ENCODE measurements at regions not wholly inside any gene's neighbourhood (a gene's known extent, or its start where the extent isn't known, plus 50 kb on each side); places are given as distances from the start of the nearest gene placed in this dataset.

DNA sequence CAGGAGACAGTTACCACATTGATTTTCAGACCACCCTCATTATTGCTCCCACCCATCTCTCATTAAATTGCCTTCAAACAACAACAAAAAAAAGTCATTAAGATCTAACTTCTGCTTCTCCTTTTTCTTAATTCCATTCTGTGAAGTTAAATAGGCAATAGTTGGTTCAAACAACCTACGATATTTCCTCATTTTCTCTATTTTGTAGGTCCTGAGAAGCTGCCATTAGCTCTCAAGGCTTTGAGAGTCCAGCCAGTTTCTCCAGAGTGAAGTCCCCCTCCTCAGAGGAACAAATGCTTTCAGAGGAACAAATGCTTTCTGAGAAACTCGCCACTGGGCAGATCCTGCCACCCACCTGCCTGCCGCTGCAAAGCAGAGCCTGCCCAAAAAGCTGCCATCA lies 125.6 kb downstream of the ETS2 start:
- no peak overlapping the region for H2AFZ ChIP-seq (ENCODE audit: low read depth, low read length)
- DNase-seq (ENCODE audit: low read depth, low spot score) (no peak), FAIRE-seq (no peak)
- no peak for TF ChIP-seq JUN (IDR thresholded peaks at IDR 0.05; ENCODE audit: borderline replicate concordance, insufficient read depth, insufficient read length, low read depth)
- TF ChIP-seq, protein P1, sequence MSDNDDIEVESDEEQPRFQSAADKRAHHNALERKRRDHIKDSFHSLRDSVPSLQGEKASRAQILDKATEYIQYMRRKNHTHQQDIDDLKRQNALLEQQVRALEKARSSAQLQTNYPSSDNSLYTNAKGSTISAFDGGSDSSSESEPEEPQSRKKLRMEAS (IDR thresholded peaks at IDR 0.05; ENCODE audit: insufficient read depth, insufficient read length), result no peak
- no peak for TF ChIP-seq POLR2A (IDR thresholded peaks at IDR 0.05; ENCODE audit: low read depth, low read length)
- no peak for TF ChIP-seq FOS (IDR thresholded peaks at IDR 0.05; ENCODE audit: borderline replicate concordance, insufficient read depth, low read length)
- TF ChIP-seq EZH2 (IDR thresholded peaks at IDR 0.05; ENCODE audit: borderline replicate concordance, low read depth, low read length, severe bottlenecking), result no peak
- TF ChIP-seq GATA2 (IDR thresholded peaks at IDR 0.05; ENCODE audit: insufficient read depth, insufficient read length, low read depth, low read length), result no peak
- TF ChIP-seq POLR2AphosphoS5 (IDR thresholded peaks at IDR 0.05; ENCODE audit: insufficient read depth, low read depth, low read length), result no peak
- TF ChIP-seq MYC (IDR thresholded peaks at IDR 0.05; ENCODE audit: low read depth, low read length), result no peak
- TF ChIP-seq, protein P2, sequence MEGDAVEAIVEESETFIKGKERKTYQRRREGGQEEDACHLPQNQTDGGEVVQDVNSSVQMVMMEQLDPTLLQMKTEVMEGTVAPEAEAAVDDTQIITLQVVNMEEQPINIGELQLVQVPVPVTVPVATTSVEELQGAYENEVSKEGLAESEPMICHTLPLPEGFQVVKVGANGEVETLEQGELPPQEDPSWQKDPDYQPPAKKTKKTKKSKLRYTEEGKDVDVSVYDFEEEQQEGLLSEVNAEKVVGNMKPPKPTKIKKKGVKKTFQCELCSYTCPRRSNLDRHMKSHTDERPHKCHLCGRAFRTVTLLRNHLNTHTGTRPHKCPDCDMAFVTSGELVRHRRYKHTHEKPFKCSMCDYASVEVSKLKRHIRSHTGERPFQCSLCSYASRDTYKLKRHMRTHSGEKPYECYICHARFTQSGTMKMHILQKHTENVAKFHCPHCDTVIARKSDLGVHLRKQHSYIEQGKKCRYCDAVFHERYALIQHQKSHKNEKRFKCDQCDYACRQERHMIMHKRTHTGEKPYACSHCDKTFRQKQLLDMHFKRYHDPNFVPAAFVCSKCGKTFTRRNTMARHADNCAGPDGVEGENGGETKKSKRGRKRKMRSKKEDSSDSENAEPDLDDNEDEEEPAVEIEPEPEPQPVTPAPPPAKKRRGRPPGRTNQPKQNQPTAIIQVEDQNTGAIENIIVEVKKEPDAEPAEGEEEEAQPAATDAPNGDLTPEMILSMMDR (IDR thresholded peaks at IDR 0.05; ENCODE audit: extremely low read depth in 1 of 2, insufficient read depth in 1 of 2, low read depth in 1 of 2, low read length in 2 of 2), result no peak
- no peak overlapping the region for H3K4me2 ChIP-seq (ENCODE audit: insufficient read depth, low read length)
- H3K9me3 ChIP-seq (replicated peaks; ENCODE audit: control insufficient read depth, insufficient read depth, low read length), result no peaks in the 10 kb centered on the region
- no TSS peak for BruUV-seq (replicated peaks)
- intact Hi-C loops (cut with micrococcal nuclease) (no loop called here), dilution Hi-C loops (cut with MboI; ENCODE audit: extremely low pct_ligation_motif_present, low sequenced_read_pairs) (no loop called here)
- H3K27me3 ChIP-seq (ENCODE audit: control insufficient read depth in 2 of 2, insufficient read depth in 2 of 2, low read length in 2 of 2), result no peaks in the 10 kb centered on the region
- H3K4me1 ChIP-seq (ENCODE audit: control insufficient read depth, extremely low read depth, insufficient read depth, low read length), result no peaks in the 10 kb centered on the region
- POLR2A ChIA-PET, result no interaction called here
- H3K9me1 ChIP-seq (replicated peaks; ENCODE audit: control insufficient read depth, extremely low read depth, insufficient read depth, low read length), result no peaks in the 10 kb centered on the region
- H3K79me2 ChIP-seq (ENCODE audit: control insufficient read depth, insufficient read depth, low read length), result no peaks in the 10 kb centered on the region
- no peak overlapping the region for H3K27ac ChIP-seq (ENCODE audit: insufficient read depth, low read depth, low read length)
- H3K9ac ChIP-seq (replicated peaks; ENCODE audit: extremely low read depth, insufficient read depth, low read length), result no peak overlapping the region
- no peaks in the 10 kb centered on the region for H4K20me1 ChIP-seq (replicated peaks; ENCODE audit: control insufficient read depth, extremely low read depth, insufficient read depth, low read length)
- no peak overlapping the region for H3K4me3 ChIP-seq (replicated peaks in 1 of 3; ENCODE audit: insufficient read depth in 1 of 3, low read depth in 1 of 3, low read length in 3 of 3)
- no peaks in the 10 kb centered on the region for H3K36me3 ChIP-seq (ENCODE audit: control insufficient read depth in 2 of 2, extremely low read depth in 1 of 2, insufficient read depth in 2 of 2, low read length in 2 of 2)
- CTCF ChIA-PET, result no interaction called here

All from endothelial cell of umbilical vein (primary cell).